ENCODE measurements at regions not wholly inside any gene's neighbourhood (a gene's known extent, or its start where the extent isn't known, plus 50 kb on each side); places are given as distances from the start of the nearest gene placed in this dataset.

DNA sequence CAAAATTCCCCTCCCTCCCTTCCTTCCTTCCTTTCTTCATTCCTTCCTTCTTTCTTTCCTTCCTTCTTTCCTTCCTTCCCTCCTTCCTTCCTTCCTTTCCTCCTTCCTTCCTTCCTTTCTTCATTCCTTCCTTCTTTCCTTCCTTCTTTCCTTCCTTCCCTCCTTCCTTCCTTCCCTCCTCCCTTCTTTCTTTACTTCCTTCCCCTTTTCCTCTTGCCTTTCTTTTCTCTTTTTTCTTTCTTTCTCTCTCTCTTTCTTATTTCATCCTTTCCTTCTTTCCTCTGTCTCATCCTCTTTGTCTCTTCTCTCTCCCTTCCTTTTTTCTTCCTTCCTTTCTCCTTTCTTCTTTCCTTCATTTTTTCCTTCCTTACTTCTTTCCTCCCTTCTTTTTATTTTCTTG is 171.9 kb upstream of the BRINP3 start:
- TF ChIP-seq ZNF75A (CRISPR knock-in tag; IDR thresholded peaks at IDR 0.05) (no peak), PYGO2 (tag; IDR thresholded peaks at IDR 0.05) (no peak), NFRKB (IDR thresholded peaks at IDR 0.05; ENCODE audit: low read depth) (no peak), RCOR1 (IDR thresholded peaks at IDR 0.05; ENCODE audit: borderline replicate concordance in 1 of 2, low read depth in 2 of 2, low read length in 2 of 2) (no peak), CHD2 (IDR thresholded peaks at IDR 0.05; ENCODE audit: low read depth, low read length) (no peak), FOXK2 (conservative IDR thresholded peaks at IDR 0.05 in 1 of 2, IDR thresholded peaks at IDR 0.05 in 1 of 2; ENCODE audit: low read depth in 2 of 2) (no peak), SPI1 (IDR thresholded peaks at IDR 0.05; ENCODE audit: borderline replicate concordance, low read depth, low read length) (no peak), EZH2 (IDR thresholded peaks at IDR 0.05; ENCODE audit: borderline replicate concordance, low read depth, low read length) (no peak)
- TF ChIP-seq, protein P1, sequence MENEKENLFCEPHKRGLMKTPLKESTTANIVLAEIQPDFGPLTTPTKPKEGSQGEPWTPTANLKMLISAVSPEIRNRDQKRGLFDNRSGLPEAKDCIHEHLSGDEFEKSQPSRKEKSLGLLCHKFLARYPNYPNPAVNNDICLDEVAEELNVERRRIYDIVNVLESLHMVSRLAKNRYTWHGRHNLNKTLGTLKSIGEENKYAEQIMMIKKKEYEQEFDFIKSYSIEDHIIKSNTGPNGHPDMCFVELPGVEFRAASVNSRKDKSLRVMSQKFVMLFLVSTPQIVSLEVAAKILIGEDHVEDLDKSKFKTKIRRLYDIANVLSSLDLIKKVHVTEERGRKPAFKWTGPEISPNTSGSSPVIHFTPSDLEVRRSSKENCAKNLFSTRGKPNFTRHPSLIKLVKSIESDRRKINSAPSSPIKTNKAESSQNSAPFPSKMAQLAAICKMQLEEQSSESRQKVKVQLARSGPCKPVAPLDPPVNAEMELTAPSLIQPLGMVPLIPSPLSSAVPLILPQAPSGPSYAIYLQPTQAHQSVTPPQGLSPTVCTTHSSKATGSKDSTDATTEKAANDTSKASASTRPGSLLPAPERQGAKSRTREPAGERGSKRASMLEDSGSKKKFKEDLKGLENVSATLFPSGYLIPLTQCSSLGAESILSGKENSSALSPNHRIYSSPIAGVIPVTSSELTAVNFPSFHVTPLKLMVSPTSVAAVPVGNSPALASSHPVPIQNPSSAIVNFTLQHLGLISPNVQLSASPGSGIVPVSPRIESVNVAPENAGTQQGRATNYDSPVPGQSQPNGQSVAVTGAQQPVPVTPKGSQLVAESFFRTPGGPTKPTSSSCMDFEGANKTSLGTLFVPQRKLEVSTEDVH (IDR thresholded peaks at IDR 0.05; ENCODE audit: low read depth, partially characterized antibody), result no peak
- TF ChIP-seq, protein P2, sequence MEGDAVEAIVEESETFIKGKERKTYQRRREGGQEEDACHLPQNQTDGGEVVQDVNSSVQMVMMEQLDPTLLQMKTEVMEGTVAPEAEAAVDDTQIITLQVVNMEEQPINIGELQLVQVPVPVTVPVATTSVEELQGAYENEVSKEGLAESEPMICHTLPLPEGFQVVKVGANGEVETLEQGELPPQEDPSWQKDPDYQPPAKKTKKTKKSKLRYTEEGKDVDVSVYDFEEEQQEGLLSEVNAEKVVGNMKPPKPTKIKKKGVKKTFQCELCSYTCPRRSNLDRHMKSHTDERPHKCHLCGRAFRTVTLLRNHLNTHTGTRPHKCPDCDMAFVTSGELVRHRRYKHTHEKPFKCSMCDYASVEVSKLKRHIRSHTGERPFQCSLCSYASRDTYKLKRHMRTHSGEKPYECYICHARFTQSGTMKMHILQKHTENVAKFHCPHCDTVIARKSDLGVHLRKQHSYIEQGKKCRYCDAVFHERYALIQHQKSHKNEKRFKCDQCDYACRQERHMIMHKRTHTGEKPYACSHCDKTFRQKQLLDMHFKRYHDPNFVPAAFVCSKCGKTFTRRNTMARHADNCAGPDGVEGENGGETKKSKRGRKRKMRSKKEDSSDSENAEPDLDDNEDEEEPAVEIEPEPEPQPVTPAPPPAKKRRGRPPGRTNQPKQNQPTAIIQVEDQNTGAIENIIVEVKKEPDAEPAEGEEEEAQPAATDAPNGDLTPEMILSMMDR (IDR thresholded peaks at IDR 0.05 in 2 of 3, conservative IDR thresholded peaks at IDR 0.05 in 1 of 3; ENCODE audit: insufficient read depth in 2 of 3, low read depth in 1 of 3, low read length in 3 of 3), result no peak
